Caco-2 (cell line): ENCODE measurements at regions not wholly inside any gene's neighbourhood (a gene's known extent, or its start where the extent isn't known, plus 50 kb on each side); places are given as distances from the start of the nearest gene placed in this dataset.

Experiments
- BruUV-seq: library from RNA; stranded (reverse); fragments of 400-500 nt; replicated peaks from 2 replicates; lab custom pipeline; 2021; lab: Mats Ljungman, UMichigan
- CTCF ChIA-PET: fragments of 300-600 bp; sonication (Branson Sonifier 250); formaldehyde crosslinking; loops from one replicate; lab custom pipeline; 2022; ENCODE audit warnings: antibody characterized with exemption; lab: Charles Lee
- POLR2A ChIA-PET: fragments of 300-600 bp; sonication (Branson Sonifier 250); formaldehyde crosslinking; loops from one replicate; lab custom pipeline; 2022; ENCODE audit warnings: antibody characterized with exemption; lab: Charles Lee
- DNase-seq, 2 experiments: peaks; one replicate each; pipeline versions ENCODE4 v3.0.0 to v3.0.0-alpha.2; 2020 to 2022
- H3K27me3 ChIP-seq: replicated peaks from 2 replicates; pipeline ENCODE4 v1.6.0; 2011; ENCODE audit warnings: low read length; ENCODE audit not compliant: control insufficient read depth, insufficient read depth
- H3K36me3 ChIP-seq: 2 replicates; pipeline ENCODE4 v1.5.1; 2011; ENCODE audit warnings: low read length; ENCODE audit not compliant: control insufficient read depth, insufficient read depth
- H3K4me1 ChIP-seq: fragments of 250-450 bp; sonication (Bioruptor Pico); 2 replicates; pipeline ENCODE4 v1.5.1; 2020; ENCODE audit warnings: mild to moderate bottlenecking
- H3K4me3 ChIP-seq: 2 replicates; pipeline ENCODE4 v1.5.1; 2011; ENCODE audit warnings: low read depth, mild to moderate bottlenecking, control low read depth, low read length
- H3K9me3 ChIP-seq: fragments of 250-450 bp; sonication (Bioruptor Pico); 2 replicates; pipeline ENCODE4 v1.5.1; 2020; ENCODE audit warnings: mild to moderate bottlenecking, moderate library complexity
- H3K27ac Mint-ChIP-seq: one replicate; pipeline ENCODE4 v1.8.0; 2022; ENCODE audit warnings: mixed read lengths; ENCODE audit not compliant: unreplicated experiment
- H3K27me3 Mint-ChIP-seq: one replicate; pipeline ENCODE4 v1.8.0; 2022; ENCODE audit warnings: mixed read lengths; ENCODE audit not compliant: insufficient read depth, unreplicated experiment
- H3K36me3 Mint-ChIP-seq: one replicate; pipeline ENCODE4 v1.8.0; 2022; ENCODE audit warnings: mild to moderate bottlenecking, mixed read lengths; ENCODE audit not compliant: insufficient read depth, unreplicated experiment
- H3K4me1 Mint-ChIP-seq: one replicate; pipeline ENCODE4 v1.8.0; 2022; ENCODE audit warnings: low read depth, mixed read lengths; ENCODE audit not compliant: unreplicated experiment
- H3K4me3 Mint-ChIP-seq: one replicate; pipeline ENCODE4 v1.8.0; 2022; ENCODE audit warnings: mild to moderate bottlenecking, moderate library complexity, mixed read lengths; ENCODE audit not compliant: unreplicated experiment
- H3K9me3 Mint-ChIP-seq: one replicate; pipeline ENCODE4 v1.8.0; 2022; ENCODE audit warnings: mixed read lengths; ENCODE audit not compliant: unreplicated experiment
- intact Hi-C: fragments of 100-400 bp; cut with micrococcal nuclease; formaldehyde crosslinking; loops from one replicate; pipeline ENCODE4 v1.10.0; 2022; ENCODE audit not compliant: unreplicated experiment
- TF ChIP-seq, protein P1 (sequence below), 2 experiments: fragments of 200-600 bp in 1 of 2; IDR thresholded peaks; 1 replicate in 1 of 2; 2 replicates in 1 of 2; pipeline versions ENCODE4 v1.5.1 to v1.8.0; 2011 to 2022; ENCODE audit warnings: antibody characterized with exemption in 1 of 2, control low read depth in 1 of 2, inconsistent platforms in 1 of 2, low read depth in 1 of 2, low read length in 1 of 2, mild to moderate bottlenecking in 1 of 2, moderate library complexity in 1 of 2; ENCODE audit not compliant: insufficient read depth in 1 of 2, severe bottlenecking in 1 of 2, unreplicated experiment in 1 of 2

DNA sequence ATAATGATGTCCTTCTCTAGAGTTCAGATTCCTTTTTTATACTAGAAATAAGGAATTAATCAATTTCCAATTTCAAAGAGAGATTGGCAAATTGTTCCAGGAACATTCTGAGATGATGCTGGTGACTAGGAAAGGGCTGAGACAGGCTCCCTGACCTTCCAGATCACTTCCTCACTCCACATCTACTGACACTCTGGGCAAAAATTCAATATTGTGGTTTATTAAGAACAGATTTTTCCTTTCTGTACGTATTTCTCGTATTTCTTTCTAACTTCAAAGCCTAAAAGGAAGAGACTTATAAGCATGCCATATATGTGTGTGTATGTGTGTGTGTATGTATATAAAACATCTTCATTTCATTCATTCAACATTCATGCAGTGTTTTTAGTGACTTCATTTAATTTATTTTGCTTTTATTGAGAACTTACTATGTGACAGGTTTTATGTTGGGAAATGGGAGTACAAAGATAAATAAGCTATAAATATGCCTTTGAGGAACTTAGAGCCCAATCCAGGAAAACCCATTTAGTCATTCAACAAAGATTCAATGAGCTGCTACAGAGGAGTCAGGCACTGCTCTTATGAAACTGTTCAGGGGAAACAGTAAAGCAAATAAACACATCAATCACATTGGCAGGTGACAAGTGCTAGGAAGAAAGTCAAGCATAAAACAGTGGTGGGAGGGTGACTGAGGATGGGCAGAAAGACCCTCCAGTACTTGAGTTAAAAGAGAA lies 137.9 kb downstream of the RDH14 start:
- no peaks in the 10 kb centered on the region for H3K9me3 Mint-ChIP-seq
- POLR2A ChIA-PET: no interaction called here
- CTCF ChIA-PET: no interaction called here

DNA sequence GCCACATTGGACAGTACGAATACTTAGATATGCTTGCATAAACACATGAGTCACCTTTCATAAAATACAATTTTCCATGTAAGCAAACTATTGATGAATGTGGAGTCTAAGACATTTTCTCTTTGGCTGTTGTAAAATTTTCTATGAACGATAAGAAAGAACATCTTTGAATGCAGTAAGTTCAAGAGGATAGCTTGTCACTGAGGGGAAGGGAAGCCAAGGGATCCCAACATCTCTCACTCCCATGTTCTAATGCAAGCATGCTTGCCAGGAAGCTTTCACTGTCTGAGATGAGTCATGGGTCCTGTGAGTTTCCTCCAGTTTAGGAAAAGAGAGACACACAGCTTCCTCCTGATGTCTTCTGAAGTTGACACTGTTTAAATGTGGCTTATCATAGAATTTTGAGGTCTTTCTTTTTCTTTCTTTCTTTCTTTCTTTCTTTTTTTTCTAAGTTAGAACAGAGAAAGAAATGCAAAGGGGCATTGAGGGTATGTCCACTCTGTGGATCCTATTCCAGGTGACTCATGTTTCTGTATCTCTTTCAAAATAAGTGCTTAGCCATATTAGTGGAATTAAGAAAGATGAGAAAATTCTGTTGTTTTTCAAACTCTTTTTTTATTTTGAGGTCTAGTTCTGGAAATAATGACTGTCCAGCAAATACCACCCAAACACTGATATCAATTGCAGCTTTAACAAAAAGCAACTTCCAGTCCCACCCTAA lies 146.6 kb downstream of the RDH14 start:
- Mint-ChIP-seq H3K4me1 (no peaks in the 10 kb centered on the region), H3K27me3 (peaks cover 6% of the 10 kb centered on the region), H3K36me3 (no peaks in the 10 kb centered on the region), H3K9me3 (no peaks in the 10 kb centered on the region), H3K4me3 (no peak overlapping the region), H3K27ac (no peak overlapping the region)
- no TSS peak for BruUV-seq
- TF ChIP-seq, protein P1, sequence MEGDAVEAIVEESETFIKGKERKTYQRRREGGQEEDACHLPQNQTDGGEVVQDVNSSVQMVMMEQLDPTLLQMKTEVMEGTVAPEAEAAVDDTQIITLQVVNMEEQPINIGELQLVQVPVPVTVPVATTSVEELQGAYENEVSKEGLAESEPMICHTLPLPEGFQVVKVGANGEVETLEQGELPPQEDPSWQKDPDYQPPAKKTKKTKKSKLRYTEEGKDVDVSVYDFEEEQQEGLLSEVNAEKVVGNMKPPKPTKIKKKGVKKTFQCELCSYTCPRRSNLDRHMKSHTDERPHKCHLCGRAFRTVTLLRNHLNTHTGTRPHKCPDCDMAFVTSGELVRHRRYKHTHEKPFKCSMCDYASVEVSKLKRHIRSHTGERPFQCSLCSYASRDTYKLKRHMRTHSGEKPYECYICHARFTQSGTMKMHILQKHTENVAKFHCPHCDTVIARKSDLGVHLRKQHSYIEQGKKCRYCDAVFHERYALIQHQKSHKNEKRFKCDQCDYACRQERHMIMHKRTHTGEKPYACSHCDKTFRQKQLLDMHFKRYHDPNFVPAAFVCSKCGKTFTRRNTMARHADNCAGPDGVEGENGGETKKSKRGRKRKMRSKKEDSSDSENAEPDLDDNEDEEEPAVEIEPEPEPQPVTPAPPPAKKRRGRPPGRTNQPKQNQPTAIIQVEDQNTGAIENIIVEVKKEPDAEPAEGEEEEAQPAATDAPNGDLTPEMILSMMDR (IDR thresholded peaks at IDR 0.05; ENCODE audit: insufficient read depth in 1 of 2, low read depth in 1 of 2, low read length in 1 of 2, severe bottlenecking in 1 of 2, unreplicated experiment in 1 of 2): no peak
- no peak for DNase-seq
- ChIA-PET CTCF (no interaction called here), POLR2A (no interaction called here)
- no peaks in the 10 kb centered on the region for H3K9me3 ChIP-seq
- H3K27me3 ChIP-seq: no peaks in the 10 kb centered on the region
- H3K4me1 ChIP-seq: no peaks in the 10 kb centered on the region
- intact Hi-C loops: no loop called here
- no peaks in the 10 kb centered on the region for H3K36me3 ChIP-seq
- no peak overlapping the region for H3K4me3 ChIP-seq

More for the DNA sequence above, 137.9 kb downstream of the RDH14 start:
- TF ChIP-seq, protein P1 (IDR thresholded peaks at IDR 0.05; ENCODE audit: insufficient read depth in 1 of 2, low read depth in 1 of 2, low read length in 1 of 2, severe bottlenecking in 1 of 2, unreplicated experiment in 1 of 2): no peak
- Mint-ChIP-seq H3K27me3 (peaks cover 16% of the 10 kb centered on the region), H3K4me1 (no peaks in the 10 kb centered on the region), H3K36me3 (no peaks in the 10 kb centered on the region), H3K4me3 (no peak overlapping the region), H3K27ac (no peak overlapping the region)
- BruUV-seq: no TSS peak
- Histone ChIP-seq H3K4me1 (no peaks in the 10 kb centered on the region), H3K9me3 (no peaks in the 10 kb centered on the region), H3K4me3 (no peak overlapping the region), H3K36me3 (no peaks in the 10 kb centered on the region), H3K27me3 (no peaks in the 10 kb centered on the region)
- intact Hi-C loops: no loop called here
- DNase-seq: no peak

DNA sequence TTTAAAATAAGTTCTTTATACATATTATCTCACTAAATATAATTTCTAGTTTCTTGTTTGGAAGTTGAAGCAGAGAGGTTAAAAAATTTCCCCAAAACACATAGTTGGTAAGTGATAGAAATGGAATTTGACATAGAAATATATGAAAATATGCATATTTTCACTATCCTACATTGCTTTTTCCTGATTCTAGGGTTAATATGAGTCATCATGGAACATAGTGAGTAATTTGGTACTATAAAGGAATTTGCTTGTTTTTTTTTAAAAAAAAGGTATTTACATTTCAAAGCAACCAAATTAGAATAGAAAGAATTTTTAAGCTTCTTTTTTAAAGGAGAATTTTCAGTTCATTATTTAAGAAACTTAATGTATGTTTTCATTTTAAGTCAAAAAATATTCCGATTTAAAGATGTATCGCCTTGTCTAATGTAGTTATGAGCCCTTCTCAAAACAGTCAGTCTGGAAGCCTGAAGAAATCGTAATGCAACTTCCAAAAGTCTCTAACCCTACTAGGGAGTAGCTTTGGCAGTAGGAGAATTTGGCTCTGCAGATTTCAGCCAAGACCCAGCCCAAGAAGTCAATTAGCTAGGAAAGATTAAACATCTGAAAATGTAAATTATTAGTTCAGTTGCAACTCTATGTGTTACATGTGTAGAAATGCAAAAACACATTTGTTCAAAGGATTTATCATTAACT lies 147.3 kb downstream of the RDH14 start:
- H3K4me1 Mint-ChIP-seq: no peaks in the 10 kb centered on the region
- TF ChIP-seq, protein P1 (IDR thresholded peaks at IDR 0.05; ENCODE audit: insufficient read depth in 1 of 2, low read depth in 1 of 2, low read length in 1 of 2, severe bottlenecking in 1 of 2, unreplicated experiment in 1 of 2): no peak
- no peak for DNase-seq
- intact Hi-C loops: no loop called here
- H3K4me3 ChIP-seq: no peak overlapping the region
- POLR2A ChIA-PET: no interaction called here
- no TSS peak for BruUV-seq
- CTCF ChIA-PET: no interaction called here
- no peaks in the 10 kb centered on the region for H3K9me3 ChIP-seq
- peaks cover 3% of the 10 kb centered on the region for H3K27me3 Mint-ChIP-seq
- H3K4me1 ChIP-seq: no peaks in the 10 kb centered on the region
- H3K36me3 Mint-ChIP-seq: no peaks in the 10 kb centered on the region
- H3K9me3 Mint-ChIP-seq: no peaks in the 10 kb centered on the region
- H3K36me3 ChIP-seq: no peaks in the 10 kb centered on the region
- H3K4me3 Mint-ChIP-seq: no peak overlapping the region
- no peaks in the 10 kb centered on the region for H3K27me3 ChIP-seq
- H3K27ac Mint-ChIP-seq: no peak overlapping the region
